Loucy (cell line): ENCODE measurements at regions not wholly inside any gene's neighbourhood (a gene's known extent, or its start where the extent isn't known, plus 50 kb on each side); places are given as distances from the start of the nearest gene placed in this dataset.

Experiments
- EZH2phosphoT487 ChIP-seq: fragments of 200-600 bp; IDR thresholded peaks from 2 replicates; pipeline ENCODE4 v1.6.1; 2018; ENCODE audit warnings: antibody characterized with exemption, mild to moderate bottlenecking, moderate library complexity, borderline replicate concordance
- TF ChIP-seq, protein P1 (sequence below): fragments of 200-600 bp; sonication (generic); conservative IDR thresholded peaks from 2 replicates; pipeline ENCODE4 v1.5.1; 2014; ENCODE audit warnings: mild to moderate bottlenecking, antibody characterized with exemption, low read length

DNA sequence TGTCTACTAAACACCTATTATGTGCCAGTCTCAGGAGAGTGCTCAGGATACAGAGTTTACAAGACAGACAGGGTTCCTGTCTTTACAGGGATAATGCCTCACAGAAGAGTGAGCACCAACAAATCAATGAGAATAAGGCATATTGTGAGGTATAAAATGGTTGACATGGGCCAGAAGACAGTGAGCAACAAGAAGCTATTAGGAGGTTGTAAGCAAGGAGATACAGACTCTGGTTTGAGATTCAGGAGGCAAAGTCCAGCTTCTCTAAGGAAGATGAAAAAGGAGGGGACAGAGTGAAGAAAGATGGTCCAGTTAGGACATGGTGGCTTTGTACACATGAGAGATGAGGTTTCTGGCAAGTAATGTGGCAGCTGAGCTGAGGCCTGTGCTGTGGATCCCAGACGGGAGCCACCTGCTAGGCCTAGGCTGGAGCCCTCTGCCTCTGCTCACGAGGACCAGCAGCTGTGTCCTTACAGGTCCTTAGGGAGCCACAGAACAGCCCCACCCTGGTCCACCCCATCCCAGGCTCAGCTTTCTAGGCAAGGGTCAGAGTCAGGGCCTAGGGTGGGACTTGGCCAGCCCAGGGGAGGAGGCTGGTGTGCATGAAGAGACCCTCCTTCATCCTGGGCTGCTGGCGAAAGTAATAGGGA lies 110.5 kb downstream of the ZNF280B start:
- TF ChIP-seq, protein P1, sequence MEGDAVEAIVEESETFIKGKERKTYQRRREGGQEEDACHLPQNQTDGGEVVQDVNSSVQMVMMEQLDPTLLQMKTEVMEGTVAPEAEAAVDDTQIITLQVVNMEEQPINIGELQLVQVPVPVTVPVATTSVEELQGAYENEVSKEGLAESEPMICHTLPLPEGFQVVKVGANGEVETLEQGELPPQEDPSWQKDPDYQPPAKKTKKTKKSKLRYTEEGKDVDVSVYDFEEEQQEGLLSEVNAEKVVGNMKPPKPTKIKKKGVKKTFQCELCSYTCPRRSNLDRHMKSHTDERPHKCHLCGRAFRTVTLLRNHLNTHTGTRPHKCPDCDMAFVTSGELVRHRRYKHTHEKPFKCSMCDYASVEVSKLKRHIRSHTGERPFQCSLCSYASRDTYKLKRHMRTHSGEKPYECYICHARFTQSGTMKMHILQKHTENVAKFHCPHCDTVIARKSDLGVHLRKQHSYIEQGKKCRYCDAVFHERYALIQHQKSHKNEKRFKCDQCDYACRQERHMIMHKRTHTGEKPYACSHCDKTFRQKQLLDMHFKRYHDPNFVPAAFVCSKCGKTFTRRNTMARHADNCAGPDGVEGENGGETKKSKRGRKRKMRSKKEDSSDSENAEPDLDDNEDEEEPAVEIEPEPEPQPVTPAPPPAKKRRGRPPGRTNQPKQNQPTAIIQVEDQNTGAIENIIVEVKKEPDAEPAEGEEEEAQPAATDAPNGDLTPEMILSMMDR: no peak
- TF ChIP-seq EZH2phosphoT487: no peak
